HG02973 (cell line): ENCODE measurements at regions not wholly inside any gene's neighbourhood (a gene's known extent, or its start where the extent isn't known, plus 50 kb on each side); places are given as distances from the start of the nearest gene placed in this dataset.
"Not testable (repeated sequence)": the region's sequence is repeated elsewhere in the genome, so short reads cannot be mapped to it uniquely, and the experiment has no call there.

Source experiments
- ATAC-seq: cut with Tn5 transposase; IDR thresholded peaks from one replicate; pipeline ENCODE4 v1.9.1; 2021; ENCODE audit warnings: moderate library complexity; ENCODE audit not compliant: unreplicated experiment

- ATAC-seq: not testable (repeated sequence)
These were observed 561.1 kb downstream of the TMX3 start for GRCh38 chr18:68153821-68154220.

GRCh38 chr18:68152770-68153169, 562.1 kb downstream of the TMX3 start:
- no peak for ATAC-seq

- ATAC-seq: no peak
These were observed 563.9 kb downstream of the TMX3 start for GRCh38 chr18:68150961-68151360.

- no peak for ATAC-seq
These were observed 566.0 kb downstream of the TMX3 start for GRCh38 chr18:68148863-68149262.

- no peak for ATAC-seq
These were observed 567.2 kb downstream of the TMX3 start for GRCh38 chr18:68147728-68148127.

GRCh38 chr18:68121826-68122225, 593.1 kb downstream of the TMX3 start:
- no peak for ATAC-seq

- ATAC-seq: no peak
These were observed 593.6 kb downstream of the TMX3 start for GRCh38 chr18:68121308-68121707.

GRCh38 chr18:68114989-68115388, 598.5 kb upstream of the DSEL start:
- no peak for ATAC-seq

GRCh38 chr18:68104036-68104435, 587.5 kb upstream of the DSEL start:
- no peak for ATAC-seq

GRCh38 chr18:68103561-68103960, 587.0 kb upstream of the DSEL start:
- ATAC-seq: no peak

GRCh38 chr18:68102117-68102516, 585.6 kb upstream of the DSEL start:
- ATAC-seq: no peak

GRCh38 chr18:68098655-68099054, 582.1 kb upstream of the DSEL start:
- no peak for ATAC-seq

- ATAC-seq: no peak
These were observed 570.0 kb upstream of the DSEL start for GRCh38 chr18:68086481-68086880.

GRCh38 chr18:68085251-68085650, 568.7 kb upstream of the DSEL start:
- ATAC-seq: no peak

- no peak for ATAC-seq
These were observed 567.3 kb upstream of the DSEL start for GRCh38 chr18:68083776-68084175.

- no peak for ATAC-seq
These were observed 566.6 kb upstream of the DSEL start for GRCh38 chr18:68083131-68083530.

GRCh38 chr18:68072744-68073143, 556.2 kb upstream of the DSEL start:
- ATAC-seq: no peak

GRCh38 chr18:68060871-68061270, 544.4 kb upstream of the DSEL start:
- no peak for ATAC-seq

GRCh38 chr18:68056936-68057335, 540.4 kb upstream of the DSEL start:
- no peak for ATAC-seq

- no peak for ATAC-seq
These were observed 538.1 kb upstream of the DSEL start for GRCh38 chr18:68054669-68055068.

- ATAC-seq: no peak
These were observed 536.8 kb upstream of the DSEL start for GRCh38 chr18:68053290-68053689.

GRCh38 chr18:68041327-68041726, 524.8 kb upstream of the DSEL start:
- ATAC-seq: no peak

GRCh38 chr18:68040198-68040597, 523.7 kb upstream of the DSEL start:
- ATAC-seq: no peak
